ENCODE measurements at regions not wholly inside any gene's neighbourhood (a gene's known extent, or its start where the extent isn't known, plus 50 kb on each side); places are given as distances from the start of the nearest gene placed in this dataset.
"Not testable (repeated sequence)": the region's sequence is repeated elsewhere in the genome, so short reads cannot be mapped to it uniquely, and the experiment has no call there.

DNA sequence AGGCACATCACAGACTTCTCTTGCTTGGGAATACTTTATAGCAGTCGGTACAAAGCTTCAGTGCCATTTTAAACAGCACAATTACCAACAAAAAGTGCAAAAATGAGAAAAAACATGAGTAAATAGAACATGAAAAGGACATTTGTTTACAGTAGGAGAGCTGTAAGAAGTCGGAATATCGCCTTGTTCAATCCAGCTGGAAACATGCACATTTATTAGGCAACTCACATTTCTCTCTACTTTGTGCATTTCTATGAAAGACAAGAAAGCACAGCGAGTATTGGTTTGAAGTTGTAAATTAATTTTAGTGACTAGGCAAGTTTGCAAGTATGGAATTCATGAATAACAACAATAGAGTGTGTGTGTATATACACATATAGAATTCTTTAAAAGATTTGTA lies 484.7 kb downstream of the DACH1 start:
- Mint-ChIP-seq H3K4me3 (no peak overlapping the region), H3K36me3 (no peaks in the 10 kb centered on the region), H3K9me3 (no peaks in the 10 kb centered on the region), H3K27me3 (no peaks in the 10 kb centered on the region), H3K27ac (no peak overlapping the region), H3K4me1 (no peaks in the 10 kb centered on the region)
- no peak for DNase-seq
- CTCF ChIA-PET: no interaction called here

DNA sequence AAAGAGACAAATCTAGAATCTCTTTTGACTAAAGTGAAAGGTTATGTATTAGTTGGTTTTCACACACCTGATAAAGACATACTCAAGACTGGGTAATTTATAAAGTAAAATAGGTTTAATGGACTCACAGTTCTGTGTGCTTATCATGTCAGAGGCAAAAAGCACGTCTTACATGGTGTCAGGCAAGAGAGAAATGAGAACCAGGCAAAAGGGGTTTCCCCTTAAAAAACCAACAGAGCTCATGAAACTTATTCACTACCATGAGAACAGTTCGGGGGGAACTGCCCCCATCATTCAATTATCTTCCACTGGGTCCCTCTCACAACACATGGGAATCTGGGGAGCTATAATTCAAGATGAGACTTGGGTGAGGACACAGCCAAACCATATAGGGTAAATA lies 486.8 kb downstream of the DACH1 start:
- Mint-ChIP-seq H3K9me3 (no peaks in the 10 kb centered on the region), H3K27me3 (no peaks in the 10 kb centered on the region), H3K27ac (no peak overlapping the region), H3K4me3 (no peak overlapping the region), H3K36me3 (no peaks in the 10 kb centered on the region), H3K4me1 (no peaks in the 10 kb centered on the region)
- CTCF ChIA-PET: no interaction called here
- no peak for DNase-seq

DNA sequence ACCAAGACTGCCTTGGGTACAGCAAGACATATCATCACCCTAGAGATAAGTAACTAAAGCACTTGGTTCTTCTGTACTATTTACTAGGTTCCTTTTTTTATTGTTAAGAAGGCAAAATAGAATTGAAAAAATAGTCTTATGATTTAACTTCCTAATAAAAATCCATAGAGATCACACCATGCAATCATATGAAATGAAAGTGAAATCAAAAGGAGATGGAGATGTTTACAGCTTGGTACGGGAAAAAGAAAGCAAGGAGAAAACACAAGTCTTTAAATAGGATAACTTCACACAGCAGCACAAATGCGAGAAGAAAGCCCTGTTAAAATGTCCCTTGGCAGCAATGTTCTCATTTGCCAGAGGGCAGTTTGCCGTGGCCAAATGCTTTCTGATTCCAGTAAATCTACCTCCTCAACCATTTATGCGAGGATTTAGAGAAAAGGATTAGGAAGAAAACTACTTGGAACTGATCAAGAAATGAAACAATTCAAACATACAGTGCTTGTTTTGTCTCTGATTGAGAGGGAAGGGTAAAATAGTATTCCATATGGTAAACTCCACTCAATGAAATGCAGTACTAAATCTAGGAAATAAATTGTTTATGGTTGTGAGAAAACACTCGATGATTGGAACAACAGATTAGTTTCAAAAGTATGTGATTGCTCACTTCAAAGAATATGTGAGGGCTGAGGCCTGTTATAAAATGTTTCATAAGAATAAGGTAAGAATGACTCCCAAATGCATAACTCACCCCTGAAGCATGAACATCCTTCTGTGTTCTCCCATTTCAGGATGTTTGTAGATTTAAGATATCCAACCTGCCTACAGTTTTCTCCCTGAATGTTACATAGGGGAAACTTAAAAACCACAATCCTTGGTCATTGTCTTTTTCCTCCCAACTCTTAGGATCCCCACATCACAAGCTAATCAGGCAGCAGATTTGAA lies 487.8 kb downstream of the DACH1 start:
- CTCF ChIA-PET: no interaction called here
- no peaks in the 10 kb centered on the region for H3K36me3 Mint-ChIP-seq
- DNase-seq: no peak
- H3K27me3 Mint-ChIP-seq: no peaks in the 10 kb centered on the region
- H3K9me3 Mint-ChIP-seq: no peaks in the 10 kb centered on the region
- H3K4me1 Mint-ChIP-seq: no peaks in the 10 kb centered on the region
- no peak overlapping the region for H3K27ac Mint-ChIP-seq
- H3K4me3 Mint-ChIP-seq: no peak overlapping the region

DNA sequence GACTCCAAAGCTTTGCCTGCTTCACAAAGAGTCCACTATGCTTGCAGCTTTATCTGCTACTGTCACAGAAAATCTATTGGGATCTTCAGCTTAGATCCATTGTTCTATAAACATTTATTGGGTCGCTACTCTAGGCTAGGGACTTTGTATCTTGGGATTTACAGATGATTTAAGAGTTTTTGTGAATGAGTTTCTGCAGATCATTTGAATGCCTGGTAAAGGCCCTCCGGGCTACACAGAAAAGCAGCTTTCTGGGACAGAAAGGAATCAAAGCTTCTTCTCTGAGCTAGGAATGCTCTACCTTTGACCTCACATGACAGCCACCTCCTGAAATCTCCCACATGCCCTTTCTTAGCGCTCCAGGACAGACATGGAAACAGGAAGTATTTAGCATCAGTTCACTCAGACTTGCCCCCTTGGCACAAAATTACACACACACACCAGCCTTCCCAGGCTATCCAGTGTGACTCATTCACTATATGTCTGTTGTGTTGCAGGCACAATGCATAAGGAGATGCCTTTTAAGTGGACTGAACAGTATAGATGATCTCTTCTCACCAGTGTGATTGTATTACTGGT lies 492.4 kb downstream of the DACH1 start:
- Mint-ChIP-seq H3K27me3 (no peaks in the 10 kb centered on the region), H3K4me3 (no peak overlapping the region), H3K4me1 (no peaks in the 10 kb centered on the region), H3K36me3 (no peaks in the 10 kb centered on the region), H3K27ac (no peak overlapping the region), H3K9me3 (no peaks in the 10 kb centered on the region)
- no peak for DNase-seq
- CTCF ChIA-PET: no interaction called here

DNA sequence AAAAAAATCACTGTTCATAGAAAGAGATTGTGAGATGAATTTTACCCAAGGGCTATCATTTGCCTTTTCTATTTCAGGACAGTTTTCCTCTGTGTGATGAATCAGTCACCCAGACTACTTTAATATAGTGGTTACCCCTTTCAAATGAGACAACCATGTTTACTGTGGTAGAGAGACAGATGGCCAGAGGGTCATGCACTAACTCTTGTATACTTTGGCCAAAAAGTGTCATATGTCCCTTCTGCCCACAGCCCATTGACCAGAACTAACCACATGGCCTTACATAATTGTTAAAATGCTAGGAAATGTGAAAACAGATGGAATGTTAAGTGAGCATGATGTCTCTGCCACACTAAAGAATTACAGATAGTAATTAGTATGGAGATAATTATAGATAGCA lies 498.7 kb downstream of the DACH1 start:
- Mint-ChIP-seq H3K27me3 (no peaks in the 10 kb centered on the region), H3K27ac (no peak overlapping the region), H3K4me3 (no peak overlapping the region), H3K36me3 (no peaks in the 10 kb centered on the region), H3K4me1 (no peaks in the 10 kb centered on the region), H3K9me3 (no peaks in the 10 kb centered on the region)
- CTCF ChIA-PET: no interaction called here
- DNase-seq: no peak

DNA sequence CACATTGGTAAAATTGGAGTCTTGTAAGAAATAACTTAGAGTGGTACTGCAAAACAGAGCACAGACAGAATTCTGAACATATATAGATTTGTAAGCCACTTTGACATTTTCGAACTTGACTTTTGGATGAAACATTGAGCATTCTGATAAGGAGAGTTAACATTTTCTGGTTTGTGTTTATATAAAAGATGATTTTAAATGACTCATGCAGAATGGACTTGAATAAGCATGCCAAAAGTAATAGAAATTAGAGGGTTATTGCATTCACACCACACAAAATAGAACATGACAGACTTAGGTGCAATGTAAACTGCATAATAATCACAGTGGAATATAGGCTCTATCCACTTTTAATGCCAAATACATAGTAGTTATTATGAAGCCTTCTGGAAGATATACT lies 507.0 kb downstream of the DACH1 start:
- no peak overlapping the region for H3K27ac Mint-ChIP-seq
- H3K4me1 Mint-ChIP-seq: no peaks in the 10 kb centered on the region
- H3K4me3 Mint-ChIP-seq: no peak overlapping the region
- H3K9me3 Mint-ChIP-seq: no peaks in the 10 kb centered on the region
- H3K36me3 Mint-ChIP-seq: no peaks in the 10 kb centered on the region
- no peak for DNase-seq
- no peaks in the 10 kb centered on the region for H3K27me3 Mint-ChIP-seq
- CTCF ChIA-PET: no interaction called here

DNA sequence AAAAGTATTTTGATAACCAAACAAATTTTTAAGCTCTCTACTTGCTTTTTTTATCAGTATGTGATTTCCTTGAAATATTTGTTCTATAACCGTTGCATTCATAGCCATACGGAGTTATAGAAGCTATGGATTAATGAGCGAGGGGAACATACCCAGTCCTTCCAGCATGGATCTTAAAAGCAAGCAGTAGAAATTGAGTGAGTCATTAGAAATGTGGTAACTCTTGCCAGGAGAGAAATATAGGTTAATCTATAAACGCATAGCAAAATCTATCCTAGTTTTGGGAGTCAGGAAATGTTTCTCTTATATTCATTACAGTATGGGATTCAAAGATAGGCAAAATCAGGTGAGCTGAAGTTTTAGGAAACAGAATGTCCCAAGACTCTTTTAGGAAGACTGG lies 507.4 kb downstream of the DACH1 start:
- Mint-ChIP-seq H3K4me1 (no peaks in the 10 kb centered on the region), H3K27ac (no peak overlapping the region), H3K27me3 (no peaks in the 10 kb centered on the region), H3K9me3 (no peaks in the 10 kb centered on the region), H3K4me3 (no peak overlapping the region), H3K36me3 (no peaks in the 10 kb centered on the region)
- CTCF ChIA-PET: no interaction called here
- no peak for DNase-seq

DNA sequence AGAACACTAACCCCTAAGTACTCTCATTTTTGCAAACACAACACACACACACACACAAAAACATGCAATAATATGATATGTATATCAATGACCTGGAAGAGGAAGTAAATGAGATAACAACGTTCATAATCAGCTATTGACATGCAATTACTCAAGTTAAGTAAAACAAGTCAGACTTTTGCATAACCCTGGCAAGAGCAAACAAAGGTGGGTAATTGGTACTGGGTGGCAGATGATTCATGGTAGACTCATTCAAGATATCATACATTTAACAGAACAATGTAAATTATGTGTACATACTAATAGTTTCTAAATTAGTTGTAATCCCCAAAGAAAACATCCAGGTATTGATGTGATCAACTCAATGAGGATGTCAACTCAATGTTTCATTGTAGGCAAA lies 508.8 kb downstream of the DACH1 start:
- no peak overlapping the region for H3K27ac Mint-ChIP-seq
- no peaks in the 10 kb centered on the region for H3K36me3 Mint-ChIP-seq
- DNase-seq: no peak
- CTCF ChIA-PET: no interaction called here
- H3K9me3 Mint-ChIP-seq: no peaks in the 10 kb centered on the region
- no peaks in the 10 kb centered on the region for H3K27me3 Mint-ChIP-seq
- H3K4me3 Mint-ChIP-seq: no peak overlapping the region
- H3K4me1 Mint-ChIP-seq: no peaks in the 10 kb centered on the region

DNA sequence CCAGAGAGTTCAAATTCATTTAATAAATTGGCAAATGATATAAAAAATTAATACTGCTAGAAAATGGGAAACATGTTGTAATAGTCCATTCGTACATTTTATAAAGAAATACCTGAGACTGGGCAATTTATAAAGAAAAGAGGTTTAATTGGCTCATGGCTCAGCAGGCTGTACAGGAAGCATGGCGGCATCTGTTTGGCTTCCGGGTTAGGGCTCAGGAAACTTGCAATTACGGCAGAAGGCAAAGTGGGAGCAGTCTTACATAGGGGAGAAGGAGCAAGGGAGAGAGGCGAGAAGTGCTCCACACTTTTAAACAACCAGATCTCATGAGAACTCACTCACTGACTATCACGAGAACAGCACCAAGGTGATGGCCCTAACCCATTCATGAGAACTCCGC lies 512.0 kb downstream of the DACH1 start:
- Mint-ChIP-seq H3K9me3 (no peaks in the 10 kb centered on the region), H3K4me3 (no peak overlapping the region), H3K36me3 (no peaks in the 10 kb centered on the region), H3K27me3 (no peaks in the 10 kb centered on the region), H3K4me1 (no peaks in the 10 kb centered on the region), H3K27ac (no peak overlapping the region)
- no peak for DNase-seq
- CTCF ChIA-PET: no interaction called here

DNA sequence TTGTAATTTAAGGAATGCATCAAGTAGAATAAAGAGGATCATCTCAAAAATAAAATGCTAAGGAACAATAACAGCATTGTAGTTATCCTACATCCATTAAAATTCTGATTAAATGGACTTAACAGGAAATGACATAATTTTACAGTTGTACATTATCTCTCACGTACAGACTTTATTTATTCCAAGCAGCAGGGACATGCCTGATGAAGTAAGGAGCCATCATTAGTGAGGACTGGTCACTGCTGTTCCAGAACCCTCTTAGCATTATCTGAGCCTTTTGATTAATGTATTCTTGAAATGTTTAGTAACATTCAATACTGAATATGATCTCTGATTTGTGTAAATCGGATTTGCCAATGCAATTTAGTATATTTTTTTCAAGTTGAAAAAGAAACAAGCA lies 516.1 kb downstream of the DACH1 start:
- Mint-ChIP-seq H3K4me3 (no peak overlapping the region), H3K27me3 (no peaks in the 10 kb centered on the region), H3K36me3 (no peaks in the 10 kb centered on the region), H3K9me3 (peaks cover 5% of the 10 kb centered on the region), H3K4me1 (no peaks in the 10 kb centered on the region), H3K27ac (no peak overlapping the region)
- CTCF ChIA-PET: no interaction called here
- DNase-seq: no peak

DNA sequence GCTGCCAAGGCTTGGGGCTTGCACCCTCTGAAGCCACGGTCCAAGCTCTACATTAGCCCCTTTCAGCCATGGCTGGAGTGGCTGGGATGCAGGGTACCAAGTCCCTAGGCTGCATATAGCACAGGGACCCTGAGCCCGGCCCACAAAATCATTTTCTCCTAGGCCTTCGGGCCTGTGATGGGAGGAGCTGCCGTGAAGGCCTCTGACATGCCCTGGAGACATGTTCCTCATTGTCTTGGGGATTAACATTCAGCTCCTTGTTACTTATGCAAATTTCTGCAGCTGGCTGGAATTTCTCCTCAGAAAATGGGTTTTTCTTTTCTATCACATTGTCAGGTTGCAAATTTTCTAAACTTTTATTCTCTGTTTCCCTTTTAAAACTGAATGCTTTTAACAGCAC lies 521.1 kb downstream of the DACH1 start:
- H3K9me3 Mint-ChIP-seq, H3K4me3 Mint-ChIP-seq, H3K36me3 Mint-ChIP-seq, H3K27me3 Mint-ChIP-seq, H3K27ac Mint-ChIP-seq, CTCF ChIA-PET, H3K4me1 Mint-ChIP-seq, DNase-seq: not testable (repeated sequence)

DNA sequence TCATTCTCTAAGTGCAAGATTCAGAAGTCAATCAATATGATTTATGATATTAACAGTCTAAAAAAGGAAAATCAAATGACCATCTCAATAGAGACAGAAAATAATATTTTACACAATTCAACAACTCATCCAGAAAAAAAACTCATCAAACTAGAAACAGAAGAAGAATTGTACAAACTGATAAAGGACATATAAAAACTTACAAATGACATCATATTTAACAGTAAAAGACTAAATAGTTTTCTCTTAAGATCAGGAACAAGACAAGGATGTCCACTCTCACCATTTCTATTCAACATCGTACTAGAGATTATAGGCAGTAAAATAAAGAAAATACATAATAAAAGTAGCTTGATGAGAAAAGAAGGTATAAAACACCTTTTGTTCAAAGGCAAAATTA lies 527.3 kb downstream of the DACH1 start:
- H3K27ac Mint-ChIP-seq: no peak overlapping the region
- no peaks in the 10 kb centered on the region for H3K9me3 Mint-ChIP-seq
- H3K27me3 Mint-ChIP-seq: no peaks in the 10 kb centered on the region
- H3K4me1 Mint-ChIP-seq: no peaks in the 10 kb centered on the region
- H3K36me3 Mint-ChIP-seq: no peaks in the 10 kb centered on the region
- CTCF ChIA-PET: no interaction called here
- no peak overlapping the region for H3K4me3 Mint-ChIP-seq
- DNase-seq: no peak

DNA sequence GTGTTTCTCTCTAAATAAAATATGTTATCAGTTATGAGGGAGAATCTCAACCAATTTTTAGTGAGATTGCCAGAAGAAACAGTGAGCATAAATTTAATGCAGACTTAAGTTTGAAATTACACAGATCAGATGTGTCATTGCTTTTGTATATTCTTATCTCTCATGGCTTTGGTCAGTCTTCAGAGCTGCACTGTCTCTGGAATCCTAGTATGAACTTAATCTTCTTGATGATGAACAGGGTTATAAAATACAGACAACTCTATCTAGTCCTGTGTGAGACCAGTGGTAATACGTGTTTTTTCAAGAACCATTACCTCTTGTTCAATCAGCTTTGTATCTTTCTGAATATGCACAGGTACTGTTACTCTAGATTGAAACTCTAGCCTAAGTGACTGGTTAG lies 528.0 kb downstream of the DACH1 start:
- Mint-ChIP-seq H3K27me3 (no peaks in the 10 kb centered on the region), H3K36me3 (no peaks in the 10 kb centered on the region), H3K27ac (no peak overlapping the region), H3K9me3 (no peaks in the 10 kb centered on the region), H3K4me3 (no peak overlapping the region), H3K4me1 (no peaks in the 10 kb centered on the region)
- CTCF ChIA-PET: interaction anchor here (1.1 kb wide), 1 partner anchor 540 kb away, joined by 3 read pairs; no protein-coding TSS in a partner anchor
- no peak for DNase-seq

DNA sequence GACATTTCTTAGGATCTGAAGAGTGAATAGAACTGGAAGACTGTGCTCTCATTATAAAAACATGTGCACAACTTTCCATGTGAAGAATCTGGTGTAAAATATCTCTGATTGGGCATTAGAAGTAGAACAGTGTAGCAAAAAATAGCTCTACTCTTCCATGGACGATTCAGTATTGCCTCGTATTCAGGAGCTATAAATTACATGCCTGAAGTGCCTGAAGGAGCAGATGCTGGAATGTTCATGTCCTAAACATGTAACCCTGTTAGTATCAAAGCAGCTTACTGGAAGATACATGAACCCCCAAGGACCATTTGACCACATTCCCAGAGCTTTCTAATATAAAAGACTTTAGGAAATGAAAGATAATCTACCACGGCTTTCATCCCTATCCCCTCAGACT lies 528.9 kb downstream of the DACH1 start:
- Mint-ChIP-seq H3K4me3 (no peak overlapping the region), H3K4me1 (no peaks in the 10 kb centered on the region), H3K9me3 (no peaks in the 10 kb centered on the region), H3K27me3 (no peaks in the 10 kb centered on the region), H3K27ac (no peak overlapping the region), H3K36me3 (no peaks in the 10 kb centered on the region)
- CTCF ChIA-PET: interaction anchor here (1.1 kb wide), 1 partner anchor 541 kb away, joined by 3 read pairs; no protein-coding TSS in a partner anchor
- no peak for DNase-seq

DNA sequence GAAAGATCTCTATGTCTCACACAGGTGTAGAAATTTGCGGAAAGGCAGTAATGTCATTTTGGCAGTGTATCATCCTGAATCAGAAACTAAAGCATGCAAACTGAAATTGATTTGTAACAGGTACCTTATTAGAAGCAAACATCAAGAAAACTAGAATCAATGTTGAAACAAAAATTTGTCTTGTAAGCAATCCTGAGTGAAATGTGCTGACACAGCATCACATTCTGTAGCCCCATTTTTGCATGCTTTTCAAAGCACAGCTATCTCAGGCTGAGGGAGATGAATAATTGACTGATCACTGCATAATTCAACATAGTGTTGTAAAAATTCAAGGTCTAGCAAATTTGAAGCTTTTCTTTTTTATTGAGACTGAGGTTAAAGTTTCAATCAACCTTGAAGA lies 539.7 kb downstream of the DACH1 start:
- no peaks in the 10 kb centered on the region for H3K36me3 Mint-ChIP-seq
- no peaks in the 10 kb centered on the region for H3K27me3 Mint-ChIP-seq
- no peak overlapping the region for H3K4me3 Mint-ChIP-seq
- no peaks in the 10 kb centered on the region for H3K9me3 Mint-ChIP-seq
- no peak overlapping the region for H3K27ac Mint-ChIP-seq
- no peaks in the 10 kb centered on the region for H3K4me1 Mint-ChIP-seq
- no peak for DNase-seq
- CTCF ChIA-PET: no interaction called here
